GM19043 (cell line): ENCODE measurements at regions not wholly inside any gene's neighbourhood (a gene's known extent, or its start where the extent isn't known, plus 50 kb on each side); places are given as distances from the start of the nearest gene placed in this dataset.

ENCODE experiments used
- ATAC-seq: cut with Tn5 transposase; IDR thresholded peaks from one replicate; pipeline ENCODE4 v1.9.1; 2021; ENCODE audit warnings: low read depth; ENCODE audit not compliant: unreplicated experiment

DNA sequence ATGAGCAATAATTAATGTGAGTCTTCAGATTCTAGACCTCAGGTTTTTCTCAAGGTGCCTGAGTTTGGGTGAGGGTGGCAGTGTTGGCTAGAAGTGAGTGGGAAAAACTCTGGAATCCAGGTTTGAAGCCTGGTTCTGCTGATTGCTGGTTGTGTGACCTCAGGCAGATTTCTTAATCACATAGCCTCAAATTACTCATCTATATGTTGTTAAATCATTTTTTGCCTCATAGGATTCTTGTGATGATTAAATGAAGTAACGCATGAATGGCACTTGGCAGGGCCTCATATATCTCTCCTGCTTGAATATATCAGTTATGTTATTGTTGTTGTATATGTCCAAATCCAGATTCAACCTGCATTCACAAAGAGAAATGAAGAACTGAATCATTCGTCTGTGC lies 60.5 kb downstream of the NR2F2 start:
- ATAC-seq: no peak

DNA sequence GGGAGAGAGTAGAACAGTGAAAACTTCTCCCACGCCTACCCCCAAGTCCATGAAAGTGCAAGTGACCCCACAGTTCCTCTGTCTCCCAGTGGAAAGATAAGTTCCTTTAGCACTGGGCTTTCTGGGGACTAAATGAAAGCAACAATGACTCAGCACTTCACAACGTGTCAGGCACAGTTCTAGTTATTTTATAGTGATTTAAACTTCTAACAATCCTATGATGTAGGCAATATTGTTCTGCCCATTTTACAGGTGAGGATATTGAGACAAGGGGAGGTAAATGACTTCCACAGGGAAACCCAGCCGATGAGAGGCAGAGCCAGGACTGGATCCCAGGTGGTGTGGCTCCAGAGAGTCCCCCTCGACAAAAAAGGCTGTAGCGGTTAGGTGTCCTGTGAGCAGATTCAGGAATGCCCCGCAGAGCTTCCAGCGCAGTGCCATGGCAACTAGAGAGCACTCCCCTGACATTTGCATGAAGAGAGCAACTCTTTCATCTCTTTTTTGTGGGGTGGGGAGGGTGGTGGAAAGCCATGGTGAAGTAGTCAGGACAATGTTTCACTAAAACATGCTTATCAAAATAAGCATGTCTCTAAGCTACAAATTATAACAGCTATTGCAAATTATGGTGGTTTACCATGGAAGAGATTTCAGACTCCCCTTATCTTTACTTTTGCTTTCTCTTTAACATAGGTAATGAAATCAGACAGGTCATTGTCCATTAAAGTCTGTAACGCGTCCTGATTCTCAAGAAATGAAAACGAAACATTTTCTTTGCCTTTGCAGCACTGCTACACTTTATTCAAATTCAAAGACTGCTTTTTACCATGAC lies 62.1 kb downstream of the NR2F2 start:
- ATAC-seq: no peak

DNA sequence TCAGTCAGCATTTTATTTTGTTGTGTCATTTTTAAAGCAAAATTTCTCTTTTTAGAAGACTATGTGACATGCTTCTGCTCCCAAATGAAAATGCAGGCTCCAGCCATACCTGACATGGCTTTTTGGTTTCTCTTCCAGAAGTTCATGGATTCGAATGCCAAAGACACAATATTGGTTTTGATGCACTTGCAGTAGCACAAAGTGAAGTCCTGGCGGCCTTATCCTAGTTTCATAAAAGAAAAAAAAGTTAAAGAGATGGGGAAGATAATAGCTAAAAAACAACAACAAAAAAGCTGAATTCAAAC lies 62.7 kb downstream of the NR2F2 start:
- no peak for ATAC-seq

DNA sequence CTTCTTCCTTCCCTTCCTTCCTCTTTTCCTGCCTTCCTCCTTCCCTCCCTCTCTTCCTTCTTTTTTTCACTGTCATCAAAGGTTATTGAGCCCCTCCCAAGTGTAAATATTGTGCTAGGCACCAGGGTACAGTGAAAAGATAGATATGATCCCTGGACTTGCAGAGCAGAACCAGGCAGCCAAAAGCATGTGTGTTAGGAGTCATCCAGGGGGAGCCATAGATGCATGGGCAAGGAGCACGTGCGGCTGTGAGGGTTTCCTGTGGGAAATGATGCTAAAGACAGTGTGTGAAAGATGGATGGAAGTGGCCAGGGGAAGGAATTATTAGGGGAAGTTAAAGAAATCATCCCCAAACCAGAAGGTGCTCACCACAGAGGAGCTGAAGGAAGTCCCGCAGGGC lies 65.2 kb downstream of the NR2F2 start:
- ATAC-seq: no peak

DNA sequence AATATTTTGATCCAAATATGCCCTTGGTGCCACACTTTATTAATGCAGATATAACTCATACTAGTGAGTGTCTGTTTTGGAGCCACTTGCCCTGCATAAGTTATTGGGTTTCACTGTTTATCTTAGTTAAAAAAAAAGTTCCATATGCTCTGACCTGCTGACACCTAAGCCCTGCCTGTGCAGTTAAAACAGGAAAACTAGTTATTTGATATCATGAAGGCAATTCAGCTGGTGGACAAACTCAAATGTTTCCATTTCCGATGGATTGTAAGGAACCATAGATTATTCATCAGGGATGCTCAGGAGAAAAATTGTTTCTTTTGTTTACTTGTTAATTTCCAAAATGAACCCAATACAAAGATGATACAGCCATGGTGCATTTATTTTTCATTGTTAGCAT lies 68.3 kb downstream of the NR2F2 start:
- no peak for ATAC-seq

DNA sequence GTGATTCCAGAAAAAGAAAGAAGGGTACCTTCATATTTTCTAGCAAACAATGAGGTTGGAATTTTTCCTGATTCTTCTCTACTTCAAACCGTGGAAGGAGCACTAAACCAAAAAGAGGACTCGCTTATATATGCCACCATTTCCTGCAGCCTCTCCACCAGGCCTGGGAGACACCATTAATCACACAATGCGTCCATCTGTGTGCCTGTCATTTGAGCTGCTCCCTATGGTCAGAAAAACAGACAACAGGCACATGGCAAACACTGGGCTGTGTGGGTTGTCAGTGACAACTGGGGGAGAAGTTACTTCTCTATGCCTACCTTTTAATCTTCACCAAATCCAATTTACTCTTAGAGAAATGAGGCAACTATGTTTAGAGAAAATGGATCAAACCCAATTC lies 71.9 kb downstream of the NR2F2 start:
- no peak for ATAC-seq

DNA sequence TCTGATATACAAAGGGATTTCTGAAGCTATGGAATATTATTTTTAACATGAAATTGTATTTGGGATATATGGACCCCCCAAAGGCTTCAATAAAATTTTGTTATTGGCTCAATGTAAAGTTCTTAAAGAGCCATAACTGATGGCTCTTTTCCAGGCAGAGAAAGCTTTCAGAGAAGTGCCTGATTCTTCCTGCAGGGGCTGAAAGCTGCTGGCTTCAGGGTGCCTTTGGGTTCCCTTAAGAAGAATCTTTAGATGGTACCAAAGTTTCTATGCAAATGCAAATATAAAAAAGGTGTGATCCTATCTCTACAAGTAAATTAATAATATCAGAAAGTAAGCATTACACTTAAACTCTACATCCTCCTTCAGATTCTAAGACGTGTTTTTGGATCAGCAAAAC lies 72.6 kb downstream of the NR2F2 start:
- ATAC-seq: no peak

DNA sequence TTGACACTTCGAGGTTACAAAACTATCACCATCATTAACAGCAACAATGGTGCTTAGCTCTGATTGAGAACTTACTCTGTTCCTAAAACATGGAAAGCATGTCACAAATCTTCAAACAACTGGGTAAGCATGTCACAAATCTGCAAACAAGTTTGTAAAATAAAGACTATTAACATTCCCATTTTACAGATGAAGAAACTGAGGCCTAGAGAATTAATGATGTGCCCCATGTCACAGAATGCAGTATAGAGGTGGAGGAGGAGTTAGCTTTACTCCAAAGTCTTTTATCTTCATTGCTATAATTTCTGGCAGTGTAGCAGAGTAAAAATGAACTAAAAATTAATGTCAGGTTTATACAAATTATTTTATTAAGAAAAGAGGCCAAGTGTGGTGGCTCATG lies 73.4 kb downstream of the NR2F2 start:
- no peak for ATAC-seq

DNA sequence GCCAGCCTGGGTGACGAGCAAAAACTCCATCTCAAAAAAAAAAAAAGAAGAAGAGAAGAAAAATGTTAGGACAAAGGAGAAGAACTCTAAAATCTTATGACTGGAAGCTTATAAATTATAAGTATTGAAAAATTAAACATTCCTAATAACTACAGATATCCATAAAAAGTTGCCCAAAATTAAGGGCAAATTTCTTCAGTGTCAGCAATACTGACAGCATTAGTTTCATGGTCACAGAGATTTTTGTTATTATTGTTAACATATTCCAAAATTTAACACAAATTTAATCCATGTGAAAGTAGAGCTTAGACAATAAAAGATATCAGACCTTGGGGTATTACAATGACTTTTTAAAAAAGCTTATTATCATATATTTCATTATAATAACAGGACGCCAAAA lies 74.1 kb downstream of the NR2F2 start:
- ATAC-seq: no peak

DNA sequence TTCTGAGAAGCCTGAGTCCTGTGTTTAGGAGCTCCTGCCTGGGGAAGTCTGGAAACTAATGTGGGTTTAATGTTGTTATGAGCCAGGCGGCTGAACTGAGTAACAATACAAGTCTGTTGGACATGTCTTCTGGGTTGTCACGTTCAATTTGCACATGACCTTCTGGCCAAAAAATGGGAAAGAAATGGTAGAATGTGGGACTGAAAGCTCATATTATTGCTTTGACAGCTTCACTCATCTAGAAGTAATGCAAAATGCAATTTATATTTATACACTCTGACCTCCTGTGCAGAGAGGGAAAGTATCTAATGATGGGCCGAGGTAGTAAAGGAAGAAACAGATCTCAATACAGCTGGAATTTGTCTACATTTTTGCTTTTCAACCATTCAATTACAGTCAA lies 75.8 kb downstream of the NR2F2 start:
- no peak for ATAC-seq

DNA sequence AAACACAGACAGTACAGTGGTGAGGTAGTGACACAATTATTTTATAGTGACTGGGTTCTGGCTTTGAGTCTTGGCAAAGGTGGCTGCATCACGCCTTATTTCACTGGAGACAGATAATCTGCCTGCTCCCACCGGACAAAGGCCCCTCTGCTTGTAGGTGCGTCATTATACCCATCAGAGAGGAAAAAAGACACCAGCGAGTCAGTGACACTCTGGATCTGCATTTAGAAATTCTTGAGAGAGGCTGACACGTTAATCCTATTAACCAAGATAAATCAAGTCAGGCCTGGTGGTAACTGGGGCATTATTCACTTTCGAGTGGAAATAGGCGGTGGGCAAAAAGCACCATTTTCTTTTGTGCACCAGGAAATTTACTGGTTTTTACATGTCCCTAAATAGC lies 76.2 kb downstream of the NR2F2 start:
- no peak for ATAC-seq

DNA sequence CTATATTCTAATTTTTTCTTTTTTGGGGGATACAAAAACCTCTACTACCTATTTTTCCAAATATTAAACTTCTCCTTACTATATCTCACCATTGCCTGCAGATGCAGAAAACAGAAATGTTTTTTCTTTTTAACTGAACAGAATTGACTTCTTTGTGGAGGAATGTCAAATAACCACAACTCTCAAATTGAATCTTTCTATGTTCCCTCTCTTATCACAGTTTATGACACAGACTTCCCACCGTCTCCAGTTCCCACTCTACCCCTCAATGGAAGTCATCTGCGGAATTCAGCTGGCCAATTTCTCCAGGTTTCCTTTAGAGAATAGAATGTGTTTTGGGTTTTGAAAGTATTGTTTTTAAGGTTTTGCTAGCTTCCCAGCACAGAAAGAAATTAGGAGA lies 77.0 kb downstream of the NR2F2 start:
- ATAC-seq: no peak

DNA sequence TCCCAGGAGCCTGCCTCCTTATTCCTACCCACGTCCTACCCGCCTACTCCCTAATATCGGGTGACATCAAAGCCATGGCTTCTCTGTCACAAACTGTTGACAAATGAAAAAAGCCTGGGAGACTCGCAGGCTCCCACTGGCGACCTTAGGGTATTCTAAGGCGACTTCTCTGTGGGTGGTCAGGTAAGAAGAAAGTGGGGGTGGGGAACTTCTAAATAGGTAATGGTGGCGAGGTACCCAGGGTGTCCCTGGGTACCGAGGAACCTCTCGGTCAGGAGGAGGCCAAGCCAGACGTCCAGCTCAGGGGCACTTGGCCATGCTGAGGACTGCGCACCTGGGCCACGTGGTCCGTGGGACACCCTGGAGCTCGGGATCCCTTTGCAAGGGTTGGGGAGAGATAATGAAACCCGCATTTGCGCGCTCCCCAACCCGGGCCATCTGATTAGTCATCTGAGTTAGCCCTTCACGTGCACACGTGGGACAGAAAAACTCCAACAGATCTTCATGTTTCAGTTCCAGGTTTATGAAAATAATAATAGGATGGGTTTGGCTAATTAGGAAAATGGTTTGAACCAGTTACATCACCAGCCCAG lies 78.2 kb downstream of the NR2F2 start:
- no peak for ATAC-seq

DNA sequence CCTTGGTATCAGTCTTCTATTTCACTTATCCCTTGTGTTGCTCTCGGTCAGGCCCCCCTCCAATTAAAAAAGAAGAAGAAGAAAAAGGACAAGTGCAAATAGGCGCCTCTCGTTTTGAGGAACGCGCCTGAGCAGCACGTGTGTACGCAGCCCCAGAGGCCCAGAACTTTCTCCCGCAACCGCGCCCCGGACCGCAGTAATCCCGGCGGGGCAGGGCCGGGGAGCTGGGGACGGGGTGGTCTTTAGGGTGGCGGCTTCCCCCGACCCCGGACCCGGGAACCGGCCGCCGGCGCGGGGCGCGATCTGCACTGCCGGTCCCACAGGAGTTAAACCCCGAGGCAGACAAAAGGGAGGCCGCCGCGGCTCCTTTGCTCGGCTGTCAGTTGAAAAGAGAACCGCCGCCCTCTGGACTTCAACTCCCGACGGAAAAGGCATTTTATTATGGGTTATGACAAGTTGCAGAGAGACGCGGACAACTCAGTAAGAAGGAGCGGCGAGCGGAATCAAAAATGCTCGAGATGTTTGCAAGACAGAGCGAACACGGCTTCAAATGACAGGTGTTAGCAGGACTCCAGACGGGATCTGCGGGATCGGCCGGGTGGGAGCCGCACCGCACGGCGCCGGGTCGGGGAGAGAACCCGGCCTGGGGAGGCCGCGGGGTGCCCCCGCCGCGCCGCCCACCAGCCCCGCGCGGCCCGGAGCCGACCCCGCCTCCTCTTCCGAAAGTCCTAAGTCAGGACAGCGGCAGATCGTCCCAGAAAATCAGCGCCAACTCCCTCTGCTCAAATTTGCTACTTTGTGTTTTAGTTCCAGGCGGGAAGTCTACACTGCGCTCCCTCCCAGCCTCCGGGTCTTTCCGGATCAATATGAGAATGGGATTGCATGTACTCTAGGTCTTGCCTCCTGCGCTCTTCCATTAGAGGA lies 79.0 kb downstream of the NR2F2 start:
- no peak for ATAC-seq

DNA sequence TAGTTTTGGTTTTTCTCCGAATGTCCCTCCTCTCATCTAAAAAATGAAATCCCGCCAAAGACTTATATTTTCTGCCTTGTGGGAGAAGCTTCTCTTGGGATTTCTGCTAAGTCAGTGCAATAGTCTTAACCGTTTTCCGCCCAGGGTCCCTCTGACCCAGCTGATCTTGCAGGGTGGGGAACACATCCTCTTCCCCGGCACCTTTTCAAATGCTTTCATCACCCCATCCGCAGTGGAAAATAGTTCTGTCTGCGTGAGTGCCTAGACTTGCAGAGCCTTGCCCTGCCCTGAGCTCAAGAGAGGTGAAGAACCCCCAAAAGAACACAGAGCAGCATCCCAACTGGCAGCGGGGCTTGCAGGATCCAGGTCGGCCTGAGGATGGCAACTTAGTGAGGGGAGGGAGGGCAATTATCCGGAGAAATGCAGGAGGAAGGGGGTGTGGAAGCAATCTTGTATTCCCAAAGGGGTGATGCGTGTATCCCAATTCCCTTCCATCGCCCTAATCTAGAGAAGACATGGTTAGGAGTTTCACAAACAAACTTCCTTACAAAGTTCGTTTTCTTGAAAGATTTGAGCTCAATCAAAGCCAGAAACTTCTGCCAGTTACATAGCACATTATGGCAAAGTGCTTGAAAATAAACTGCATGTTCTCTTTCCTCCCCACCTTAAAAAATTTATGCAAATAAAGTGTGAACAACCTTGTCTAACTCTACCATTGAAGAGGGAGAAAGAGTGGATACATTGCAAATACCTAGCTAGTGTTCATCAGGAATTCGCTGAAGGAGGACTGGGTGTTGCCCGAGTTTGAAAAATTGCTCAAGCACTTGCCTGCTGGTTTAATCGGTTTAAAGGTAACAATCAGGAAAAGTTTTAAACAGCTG lies 79.9 kb downstream of the NR2F2 start:
- no peak for ATAC-seq

DNA sequence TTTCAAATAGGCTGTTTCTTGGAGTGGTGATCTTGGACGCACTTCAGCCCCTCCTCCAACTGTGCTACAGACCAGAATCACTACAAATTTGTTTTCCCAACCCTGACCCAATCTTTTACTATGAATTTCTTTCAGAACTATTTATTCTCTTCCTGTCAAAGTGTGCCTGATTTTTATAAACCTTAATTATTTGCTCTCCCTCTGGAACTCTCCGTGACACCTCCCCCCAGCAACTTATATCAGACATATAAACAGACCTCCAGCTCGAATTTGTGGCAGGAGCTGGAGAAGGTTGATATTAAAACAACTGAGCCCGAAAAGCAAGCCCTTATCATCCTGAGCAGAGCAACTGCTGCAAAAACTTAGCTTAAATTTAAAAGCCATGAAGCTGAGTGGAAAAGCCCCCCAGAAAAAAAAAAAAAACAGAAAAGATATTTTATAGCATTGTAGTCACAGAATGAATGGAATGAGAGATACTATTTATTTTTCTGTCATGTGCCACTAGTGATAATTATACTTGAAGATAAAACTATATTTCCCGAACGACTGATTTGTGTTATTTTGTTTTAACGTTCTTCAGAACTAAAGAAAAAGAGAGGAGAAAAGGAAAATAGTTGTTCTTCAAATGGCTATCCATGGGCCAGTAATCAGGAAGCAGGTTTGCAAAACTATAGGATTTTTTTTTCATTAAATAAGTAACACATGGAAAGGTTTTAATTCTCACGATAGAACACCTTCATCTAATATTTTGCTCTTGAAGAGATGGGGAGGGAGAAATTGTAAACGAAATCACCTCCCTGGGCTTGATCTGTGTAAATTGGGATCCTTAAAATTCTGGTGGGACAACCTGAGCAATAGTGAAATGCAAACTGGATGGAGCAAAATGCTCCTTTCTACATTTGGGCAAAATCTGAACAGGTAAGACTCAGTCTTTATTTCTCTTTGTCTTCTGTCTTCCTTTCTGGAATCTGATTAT lies 80.8 kb downstream of the NR2F2 start:
- ATAC-seq: no peak

DNA sequence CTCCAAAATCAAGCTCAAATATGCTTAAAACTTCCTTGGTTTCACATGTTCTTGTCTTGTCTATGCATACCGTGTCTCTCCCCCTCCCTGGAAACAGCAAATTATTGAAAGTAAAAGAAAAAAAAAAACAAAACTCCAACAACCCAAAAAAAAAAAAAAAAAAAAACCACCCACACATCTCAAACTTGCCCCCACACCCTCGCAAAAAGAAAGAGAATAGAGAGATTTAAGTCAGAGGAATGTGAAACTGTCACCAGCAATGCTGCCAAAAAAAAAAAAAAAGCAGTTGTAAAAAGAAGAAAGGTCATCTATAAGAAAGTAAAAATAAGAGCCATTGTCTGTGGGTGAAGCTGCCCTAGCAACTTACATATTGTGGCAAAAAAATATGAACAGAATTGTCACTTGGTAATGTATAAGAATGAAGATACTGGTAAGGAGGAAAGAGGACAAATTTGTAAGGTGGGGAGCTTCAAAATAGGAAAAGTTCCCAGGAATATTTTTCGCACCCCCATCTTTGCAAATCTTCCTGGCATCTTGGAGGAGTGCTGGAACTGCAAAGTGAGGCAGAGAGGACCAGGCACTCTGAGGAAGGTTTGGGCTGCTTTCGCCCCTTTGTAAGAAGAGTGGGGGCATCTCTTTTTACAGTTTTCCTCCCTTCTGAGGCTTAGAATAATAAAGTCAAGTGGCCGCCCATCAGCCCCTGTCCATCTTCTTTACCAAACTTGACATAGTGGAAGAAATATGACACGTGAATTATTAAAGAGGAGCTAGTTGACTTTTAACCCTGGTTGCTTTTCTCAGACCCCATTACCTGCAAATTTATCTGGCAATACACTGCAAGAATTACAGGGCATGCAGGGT lies 81.8 kb downstream of the NR2F2 start:
- ATAC-seq: no peak

DNA sequence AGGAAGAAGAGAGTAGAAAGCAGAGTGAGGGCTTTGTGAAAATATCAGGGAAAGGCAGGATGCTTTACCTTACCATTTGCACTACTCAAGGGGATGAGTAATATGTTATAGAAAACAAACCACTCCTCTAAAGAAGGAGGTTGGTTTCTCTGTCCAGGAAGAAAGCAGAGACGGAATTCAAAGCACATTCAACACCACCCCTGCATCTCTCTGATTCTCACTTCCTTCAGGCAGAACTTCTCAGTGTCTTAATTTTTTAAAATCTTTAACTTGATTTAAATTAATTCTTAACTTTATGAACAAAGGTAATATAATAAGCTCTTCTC lies 82.4 kb downstream of the NR2F2 start:
- ATAC-seq: no peak

DNA sequence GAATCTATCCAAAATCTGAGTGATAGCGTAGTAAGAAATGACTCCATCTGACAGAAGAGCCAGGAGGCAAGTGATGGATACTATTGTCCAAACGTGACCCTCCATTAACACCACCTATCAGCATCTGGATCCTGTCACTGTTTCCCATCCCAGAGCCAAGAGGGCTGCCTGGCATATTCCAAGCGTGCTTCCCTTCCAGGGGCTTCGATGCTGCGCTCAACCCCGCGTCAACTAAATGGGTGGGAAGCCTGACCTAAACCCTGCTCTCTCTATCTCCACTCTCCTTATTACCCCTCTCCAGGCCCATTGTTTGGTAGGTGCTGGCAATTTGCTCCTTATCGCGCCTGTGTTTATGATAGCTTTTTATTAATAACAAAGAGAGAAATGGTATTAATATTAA lies 83.2 kb downstream of the NR2F2 start:
- no peak for ATAC-seq
